ENCODE measurements at regions not wholly inside any gene's neighbourhood (a gene's known extent, or its start where the extent isn't known, plus 50 kb on each side); places are given as distances from the start of the nearest gene placed in this dataset.

GRCh38 chr2:78701546-78701945 is 324.0 kb upstream of the REG3G start:
- no peaks in the 10 kb centered on the region for H3K36me3 ChIP-seq (ENCODE audit: low read depth)
- no peak overlapping the region for H3K4me3 ChIP-seq (ENCODE audit: severe bottlenecking)
- no peaks in the 10 kb centered on the region for H3K4me1 ChIP-seq (ENCODE audit: insufficient read depth, poor library complexity, severe bottlenecking)
- no peaks in the 10 kb centered on the region for H3K27me3 ChIP-seq (ENCODE audit: insufficient read depth, poor library complexity, severe bottlenecking)
- H3K9me3 ChIP-seq (ENCODE audit: severe bottlenecking) = no peaks in the 10 kb centered on the region
- TF ChIP-seq, protein P1, sequence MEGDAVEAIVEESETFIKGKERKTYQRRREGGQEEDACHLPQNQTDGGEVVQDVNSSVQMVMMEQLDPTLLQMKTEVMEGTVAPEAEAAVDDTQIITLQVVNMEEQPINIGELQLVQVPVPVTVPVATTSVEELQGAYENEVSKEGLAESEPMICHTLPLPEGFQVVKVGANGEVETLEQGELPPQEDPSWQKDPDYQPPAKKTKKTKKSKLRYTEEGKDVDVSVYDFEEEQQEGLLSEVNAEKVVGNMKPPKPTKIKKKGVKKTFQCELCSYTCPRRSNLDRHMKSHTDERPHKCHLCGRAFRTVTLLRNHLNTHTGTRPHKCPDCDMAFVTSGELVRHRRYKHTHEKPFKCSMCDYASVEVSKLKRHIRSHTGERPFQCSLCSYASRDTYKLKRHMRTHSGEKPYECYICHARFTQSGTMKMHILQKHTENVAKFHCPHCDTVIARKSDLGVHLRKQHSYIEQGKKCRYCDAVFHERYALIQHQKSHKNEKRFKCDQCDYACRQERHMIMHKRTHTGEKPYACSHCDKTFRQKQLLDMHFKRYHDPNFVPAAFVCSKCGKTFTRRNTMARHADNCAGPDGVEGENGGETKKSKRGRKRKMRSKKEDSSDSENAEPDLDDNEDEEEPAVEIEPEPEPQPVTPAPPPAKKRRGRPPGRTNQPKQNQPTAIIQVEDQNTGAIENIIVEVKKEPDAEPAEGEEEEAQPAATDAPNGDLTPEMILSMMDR (IDR thresholded peaks at IDR 0.05; ENCODE audit: poor library complexity, severe bottlenecking) = no peak
- ATAC-seq (ENCODE audit: low read depth) = no peak
- no peak overlapping the region for H3K27ac ChIP-seq (ENCODE audit: poor library complexity, severe bottlenecking)
- no peak for DNase-seq (ENCODE audit: low spot score)

DNA sequence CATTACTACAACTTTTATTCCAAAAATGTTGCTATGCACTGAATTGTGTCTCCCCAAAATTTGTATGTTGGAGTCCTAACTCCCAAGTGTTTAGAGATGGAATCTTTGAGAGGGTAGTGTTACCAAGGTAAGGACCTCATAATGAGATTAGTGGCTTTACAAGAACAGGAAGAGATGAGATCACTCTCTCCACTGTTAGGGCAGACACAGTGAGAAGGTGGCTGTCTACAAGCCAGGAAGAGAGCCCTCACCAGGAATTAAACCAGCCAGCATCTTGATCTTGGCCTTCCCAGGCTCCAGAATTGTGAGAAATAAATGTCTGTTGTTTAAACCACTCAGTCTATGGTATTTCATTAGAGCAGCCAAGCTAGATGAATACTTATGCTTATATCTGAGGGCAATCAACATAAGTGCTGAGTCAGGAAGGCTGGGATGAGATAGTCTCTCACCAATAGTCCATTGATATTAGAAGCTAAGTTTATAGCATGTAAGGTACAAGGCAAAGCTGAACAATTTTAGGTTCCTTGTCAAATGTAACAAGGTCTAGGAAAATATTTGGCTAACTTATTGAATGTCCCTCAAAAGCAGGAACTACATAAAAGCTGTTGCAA is 317.6 kb upstream of the REG3G start:
- Histone ChIP-seq H3K4me3 (ENCODE audit: severe bottlenecking) (no peak overlapping the region), H3K27ac (ENCODE audit: poor library complexity, severe bottlenecking) (no peak overlapping the region), H3K27me3 (ENCODE audit: insufficient read depth, poor library complexity, severe bottlenecking) (no peaks in the 10 kb centered on the region), H3K9me3 (ENCODE audit: severe bottlenecking) (no peaks in the 10 kb centered on the region), H3K4me1 (ENCODE audit: insufficient read depth, poor library complexity, severe bottlenecking) (no peaks in the 10 kb centered on the region), H3K36me3 (ENCODE audit: low read depth) (no peaks in the 10 kb centered on the region)
- TF ChIP-seq, protein P1 (IDR thresholded peaks at IDR 0.05; ENCODE audit: poor library complexity, severe bottlenecking) = no peak
- DNase-seq (ENCODE audit: low spot score) = no peak
- ATAC-seq (ENCODE audit: low read depth) = no peak

DNA sequence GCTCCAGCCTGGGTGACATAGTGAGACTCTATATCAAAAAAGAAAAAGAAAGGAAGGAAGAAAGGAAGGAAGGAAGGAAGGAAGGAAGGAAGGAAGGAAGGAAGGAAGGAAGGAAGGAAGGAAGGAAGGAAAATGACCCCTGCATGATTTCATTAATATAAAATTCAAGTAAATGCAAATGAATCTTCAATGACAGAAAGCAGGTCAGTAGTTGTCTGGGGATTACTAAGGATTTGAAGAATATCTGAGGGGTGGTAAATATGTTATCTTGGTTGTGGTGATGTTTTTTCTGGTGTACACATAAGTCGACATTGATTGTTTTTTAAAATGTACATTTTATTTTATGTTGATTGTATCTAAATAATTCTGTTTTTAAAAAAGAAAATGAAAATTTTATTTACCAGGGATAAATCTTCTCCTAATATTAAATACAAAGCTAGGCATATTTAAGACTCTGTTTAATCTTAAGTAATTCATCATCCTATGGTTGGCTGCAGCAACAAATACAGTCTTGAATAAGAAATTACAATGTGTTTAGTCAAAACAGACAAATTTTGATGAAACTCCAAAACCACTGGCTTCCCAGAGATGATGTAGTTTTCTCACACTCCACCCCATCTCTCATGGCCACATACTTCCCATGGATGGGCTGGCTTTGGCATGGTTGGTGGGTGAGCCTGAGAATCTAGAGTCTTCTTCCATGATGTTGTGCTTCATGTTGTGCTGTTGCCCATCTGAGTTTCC is 314.7 kb upstream of the REG3G start:
- Histone ChIP-seq H3K27ac (ENCODE audit: poor library complexity, severe bottlenecking) (no peak overlapping the region), H3K36me3 (ENCODE audit: low read depth) (no peaks in the 10 kb centered on the region), H3K4me1 (ENCODE audit: insufficient read depth, poor library complexity, severe bottlenecking) (no peaks in the 10 kb centered on the region), H3K9me3 (ENCODE audit: severe bottlenecking) (no peaks in the 10 kb centered on the region), H3K27me3 (ENCODE audit: insufficient read depth, poor library complexity, severe bottlenecking) (no peaks in the 10 kb centered on the region), H3K4me3 (ENCODE audit: severe bottlenecking) (no peak overlapping the region)
- ATAC-seq (ENCODE audit: low read depth) (no peak), DNase-seq (ENCODE audit: low spot score) (no peak)
- TF ChIP-seq, protein P1 (IDR thresholded peaks at IDR 0.05; ENCODE audit: poor library complexity, severe bottlenecking) = no peak

DNA sequence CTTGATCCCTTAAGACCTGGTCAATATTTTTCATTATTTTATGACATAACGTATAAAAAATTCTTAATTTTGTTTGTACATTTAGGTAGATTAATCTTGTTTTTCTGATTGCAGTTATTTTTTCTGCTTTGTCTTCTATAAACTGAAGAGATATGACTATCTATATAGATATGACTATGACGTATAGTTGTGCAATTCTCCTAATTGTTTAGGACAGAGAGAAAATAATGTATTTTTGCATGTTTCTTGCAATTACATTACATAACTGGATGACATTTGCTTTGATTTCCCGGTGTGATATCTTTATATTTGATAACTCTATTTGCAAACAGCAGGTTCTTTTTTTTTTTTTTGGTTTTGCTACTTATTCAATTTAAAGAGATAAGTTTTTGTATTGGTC is 310.2 kb upstream of the REG3G start:
- Histone ChIP-seq H3K4me1 (ENCODE audit: insufficient read depth, poor library complexity, severe bottlenecking) (no peaks in the 10 kb centered on the region), H3K9me3 (ENCODE audit: severe bottlenecking) (no peaks in the 10 kb centered on the region), H3K27ac (ENCODE audit: poor library complexity, severe bottlenecking) (no peak overlapping the region), H3K27me3 (ENCODE audit: insufficient read depth, poor library complexity, severe bottlenecking) (no peaks in the 10 kb centered on the region), H3K36me3 (ENCODE audit: low read depth) (no peaks in the 10 kb centered on the region), H3K4me3 (ENCODE audit: severe bottlenecking) (no peak overlapping the region)
- ATAC-seq (ENCODE audit: low read depth) = no peak
- DNase-seq (ENCODE audit: low spot score) = no peak
- TF ChIP-seq, protein P1 (IDR thresholded peaks at IDR 0.05; ENCODE audit: poor library complexity, severe bottlenecking) = no peak

DNA sequence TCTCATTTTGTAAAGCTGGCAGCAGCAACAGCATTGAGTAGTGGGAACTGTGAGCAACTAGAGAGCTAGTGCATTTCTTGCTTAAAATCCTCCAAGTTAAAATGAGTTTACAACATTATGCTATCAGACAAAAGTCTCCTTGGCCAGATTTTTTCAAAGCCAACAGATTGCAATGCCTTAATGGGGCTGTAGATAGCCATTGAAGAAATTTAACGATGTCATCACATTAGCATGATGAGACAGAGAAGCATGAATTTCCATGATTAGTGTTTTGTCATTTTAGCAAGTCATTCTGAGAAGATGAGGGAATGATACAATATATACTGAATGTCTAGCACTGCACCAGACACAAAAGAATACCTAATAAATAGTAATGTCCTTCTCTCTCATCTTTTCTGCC is 307.5 kb upstream of the REG3G start:
- no peaks in the 10 kb centered on the region for H3K36me3 ChIP-seq (ENCODE audit: low read depth)
- no peak for ATAC-seq (ENCODE audit: low read depth)
- TF ChIP-seq, protein P1 (IDR thresholded peaks at IDR 0.05; ENCODE audit: poor library complexity, severe bottlenecking) = no peak

More for the DNA sequence above, 307.5 kb upstream of the REG3G start:
- no peak for DNase-seq (ENCODE audit: low spot score)
- Histone ChIP-seq H3K4me3 (ENCODE audit: severe bottlenecking) (no peak overlapping the region), H3K9me3 (ENCODE audit: severe bottlenecking) (no peaks in the 10 kb centered on the region), H3K27me3 (ENCODE audit: insufficient read depth, poor library complexity, severe bottlenecking) (no peaks in the 10 kb centered on the region), H3K27ac (ENCODE audit: poor library complexity, severe bottlenecking) (no peak overlapping the region), H3K4me1 (ENCODE audit: insufficient read depth, poor library complexity, severe bottlenecking) (no peaks in the 10 kb centered on the region)
